Lung microvascular endothelial cell (primary cell): ENCODE measurements at regions not wholly inside any gene's neighbourhood (a gene's known extent, or its start where the extent isn't known, plus 50 kb on each side); places are given as distances from the start of the nearest gene placed in this dataset.

Experiments used
- DNase-seq, 2 donors: peaks; one replicate each; pipeline versions ENCODE4 v3.0.0 to v3.0.0-alpha.2; 2010; ENCODE audit warnings: low read depth in 2 of 2

DNA sequence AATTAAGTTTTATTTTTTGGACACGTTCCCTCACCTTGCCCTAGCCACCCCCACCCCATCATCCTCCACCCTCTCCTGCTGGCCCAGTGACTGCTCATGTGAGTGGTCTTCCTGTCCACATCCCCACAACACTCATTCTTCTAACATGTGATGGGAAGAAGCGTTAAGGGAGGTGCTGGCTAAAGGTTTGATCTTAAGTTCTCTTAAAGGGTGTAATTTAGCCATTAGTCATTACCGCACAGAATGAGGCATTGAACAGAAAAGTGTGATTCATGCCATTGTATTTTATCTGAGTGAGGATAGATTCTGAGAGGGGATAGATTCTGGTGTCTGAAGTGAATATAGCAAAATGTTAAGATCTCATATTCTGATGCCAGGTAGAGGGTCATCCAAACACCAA is 272.9 kb upstream of the TPM1 start:
- peak in 1 of 2 donors; percentile 71 for DNase-seq

DNA sequence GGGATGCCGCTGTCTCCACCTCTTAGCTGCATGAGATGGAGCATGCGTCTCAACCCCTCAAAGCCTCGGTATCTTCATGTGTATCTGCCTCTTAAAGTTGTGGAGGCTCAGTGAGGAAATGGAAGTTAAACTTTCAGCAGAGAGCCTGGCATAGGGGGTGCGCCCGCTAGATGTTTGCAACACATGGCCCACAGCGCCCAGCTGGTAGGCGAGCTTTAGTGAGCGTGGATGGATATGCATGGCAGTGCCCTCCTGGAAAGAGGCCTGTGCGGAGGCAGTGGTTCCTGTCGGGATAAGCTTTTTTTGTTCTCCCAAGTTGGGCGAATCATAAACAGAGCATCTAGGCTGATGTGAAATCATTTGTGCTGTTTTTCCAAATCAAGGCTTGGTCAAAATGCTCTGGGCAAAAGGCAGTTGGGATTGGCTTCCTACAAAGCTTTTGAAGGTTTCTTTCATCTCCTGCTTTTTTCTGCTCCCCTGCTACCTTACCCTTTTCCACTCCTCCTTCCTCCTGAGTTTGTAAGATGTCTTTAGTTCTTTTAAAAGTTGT is 272.4 kb upstream of the TPM1 start:
- DNase-seq = no peak

DNA sequence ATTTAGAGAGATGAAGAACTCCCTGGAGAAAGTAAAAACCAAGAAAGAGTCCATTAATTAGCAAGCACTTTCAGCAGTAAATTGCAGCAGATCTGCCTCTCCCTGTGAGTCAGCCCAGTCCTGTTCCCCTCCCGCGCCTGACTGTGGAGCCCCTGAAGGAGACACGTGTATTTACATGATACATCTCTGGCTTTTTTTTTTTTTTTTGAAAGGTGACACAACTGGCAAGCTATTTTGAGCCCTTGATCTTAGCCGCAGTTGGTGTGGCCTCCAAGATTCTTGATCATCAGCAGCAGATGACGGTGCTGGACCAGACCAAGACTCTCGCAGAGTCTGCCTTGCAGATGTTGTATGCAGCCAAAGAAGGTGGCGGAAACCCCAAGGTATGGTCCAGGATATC is 271.8 kb upstream of the TPM1 start:
- DNase-seq = peak in 1 of 2 donors; percentile 50

GRCh38 chr15:62771234-62771633 is 271.3 kb upstream of the TPM1 start:
- DNase-seq = no peak

DNA sequence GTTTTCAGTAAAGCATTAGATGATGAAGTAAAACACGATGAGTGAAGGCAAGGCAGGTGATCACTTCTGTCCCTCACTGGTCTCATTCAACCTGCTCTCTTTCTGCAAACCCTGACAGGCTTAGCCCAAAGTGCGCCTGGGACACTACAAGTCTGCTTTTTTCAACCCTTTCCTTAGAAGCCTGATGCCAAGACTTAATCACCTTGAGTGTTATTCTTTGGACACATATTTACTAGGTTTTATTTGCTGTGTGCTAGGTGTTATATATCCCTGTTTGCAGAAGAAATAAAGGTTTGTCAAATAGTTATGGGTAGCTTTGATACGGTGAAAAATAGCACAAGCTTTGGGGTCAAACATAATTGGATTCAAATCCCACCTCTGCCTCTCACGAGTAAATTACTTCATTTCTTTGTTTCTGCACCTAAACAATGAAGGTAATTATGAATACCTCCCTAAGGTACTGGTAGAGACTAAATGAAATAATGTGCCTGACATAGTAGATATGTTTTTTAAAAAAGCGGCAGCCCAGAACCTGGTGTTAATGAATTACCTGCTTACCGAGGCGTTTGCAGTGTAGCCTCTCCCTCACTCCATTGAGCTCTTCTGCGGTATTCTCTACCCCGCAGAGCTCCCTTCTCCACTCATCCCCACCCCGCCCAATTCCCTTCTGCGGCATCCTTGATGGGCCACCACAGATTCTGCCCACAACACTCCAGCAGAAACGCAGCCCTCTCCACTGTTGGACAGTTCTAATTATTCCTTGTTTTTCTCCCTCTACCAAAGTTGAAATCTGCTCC is 269.0 kb upstream of the TPM1 start:
- no peak for DNase-seq

DNA sequence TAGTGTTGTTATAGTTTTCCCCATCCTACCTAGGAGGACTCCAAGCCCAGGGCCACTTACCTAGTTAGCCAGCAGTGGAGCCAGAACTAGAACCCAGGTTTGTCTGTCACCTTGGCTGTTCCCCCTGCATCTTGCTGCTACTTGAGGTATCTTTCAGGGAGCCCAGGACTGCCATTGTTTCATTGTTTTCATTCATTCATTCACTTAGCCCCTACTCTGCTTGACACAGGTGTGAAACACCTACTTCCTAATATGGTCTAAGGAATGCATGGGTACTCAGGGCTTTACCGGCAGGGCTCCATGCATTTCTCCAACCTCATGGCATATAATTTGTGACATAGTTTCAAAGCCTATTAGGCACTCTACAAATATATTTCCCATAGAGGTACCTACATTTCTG is 266.6 kb upstream of the TPM1 start:
- no peak for DNase-seq

GRCh38 chr15:62777671-62778070 is 264.9 kb upstream of the TPM1 start:
- DNase-seq = no peak

DNA sequence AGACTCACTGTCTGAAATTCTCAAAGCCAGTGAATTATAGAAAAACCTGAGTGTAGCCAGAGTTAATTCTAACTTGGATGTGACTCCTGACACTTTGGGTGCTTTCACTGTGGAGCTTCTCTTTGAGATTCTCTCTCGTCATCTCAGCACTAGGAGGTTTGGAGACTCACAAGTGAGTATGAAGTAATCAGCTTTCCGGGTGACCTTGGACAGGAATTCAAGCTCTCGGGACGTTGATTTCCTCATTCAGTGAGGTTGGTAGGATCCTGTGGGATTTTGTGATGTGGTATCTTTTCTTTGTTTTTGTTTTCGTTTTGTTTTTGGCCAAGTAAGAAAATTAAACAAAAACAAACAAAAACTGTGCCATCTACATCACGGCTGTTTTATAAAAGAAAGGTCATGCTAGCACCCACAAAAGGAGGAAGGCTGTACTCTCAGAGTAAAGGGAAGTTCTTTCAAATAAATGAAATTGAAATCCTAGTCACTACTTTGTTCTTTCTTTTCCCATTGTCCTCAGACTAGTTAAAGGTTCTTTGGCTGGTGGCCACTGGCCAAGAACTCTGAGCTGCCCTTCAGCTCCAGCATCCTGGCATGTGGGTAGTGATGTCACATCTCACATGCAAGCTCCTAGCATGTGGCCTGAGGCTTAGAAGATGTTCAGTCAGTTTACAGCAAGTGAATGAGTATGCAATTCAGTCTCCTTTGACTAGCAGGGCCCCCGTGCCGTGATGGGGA is 263.3 kb upstream of the TPM1 start:
- peak; percentile 34 to 90 for DNase-seq

DNA sequence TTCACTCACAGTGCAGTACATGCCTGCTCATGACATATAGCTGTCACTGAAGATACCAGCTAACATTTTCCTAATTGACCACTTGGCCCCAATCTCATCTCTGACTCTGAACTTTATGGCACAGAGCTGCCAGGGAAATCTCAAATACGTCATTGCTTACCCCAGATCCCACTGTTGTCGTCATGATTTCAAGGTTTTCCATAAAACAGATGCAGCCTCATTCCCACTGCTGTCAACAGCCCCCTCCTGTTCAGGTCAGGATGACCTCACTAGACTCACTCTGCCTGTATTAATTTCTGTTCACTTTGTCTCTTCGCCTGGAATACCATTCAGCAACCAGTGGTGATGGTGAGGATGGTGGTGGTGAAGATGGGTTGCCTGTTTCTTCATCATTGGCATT is 262.6 kb upstream of the TPM1 start:
- DNase-seq = no peak

GRCh38 chr15:62781081-62781497 is 261.5 kb upstream of the TPM1 start:
- DNase-seq = peak in 1 of 2 donors; percentile 24

GRCh38 chr15:62782071-62782841 is 260.3 kb upstream of the TPM1 start:
- DNase-seq = peak; percentile 84 to 96

- DNase-seq = no peak
These were observed 259.7 kb upstream of the TPM1 start for GRCh38 chr15:62782896-62783295.

- peak in 1 of 2 donors; percentile 71 for DNase-seq
These were observed 259.1 kb upstream of the TPM1 start for GRCh38 chr15:62783303-62783957.

- peak in 1 of 2 donors; percentile 67 for DNase-seq
These were observed 256.4 kb upstream of the TPM1 start for GRCh38 chr15:62785881-62786828.

DNA sequence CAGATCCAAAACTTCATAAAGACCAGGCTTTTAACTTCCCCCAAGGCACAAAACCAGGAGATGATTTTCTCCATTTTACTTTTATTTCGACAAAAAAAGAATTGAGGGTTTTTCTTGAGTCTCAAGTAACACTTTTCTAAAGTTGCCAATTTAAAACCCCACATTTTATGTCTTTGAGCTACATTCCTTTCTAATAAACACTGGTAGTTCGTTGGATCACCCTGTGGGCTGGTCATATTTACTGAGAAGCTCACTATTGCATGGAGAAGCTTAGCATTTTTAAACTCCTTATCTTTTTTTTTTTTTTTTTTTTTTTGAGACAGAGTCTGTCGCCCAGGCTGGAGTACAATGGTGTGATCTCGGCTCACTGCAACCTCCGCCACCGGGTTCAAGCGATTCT is 255.1 kb upstream of the TPM1 start:
- DNase-seq = no peak

DNA sequence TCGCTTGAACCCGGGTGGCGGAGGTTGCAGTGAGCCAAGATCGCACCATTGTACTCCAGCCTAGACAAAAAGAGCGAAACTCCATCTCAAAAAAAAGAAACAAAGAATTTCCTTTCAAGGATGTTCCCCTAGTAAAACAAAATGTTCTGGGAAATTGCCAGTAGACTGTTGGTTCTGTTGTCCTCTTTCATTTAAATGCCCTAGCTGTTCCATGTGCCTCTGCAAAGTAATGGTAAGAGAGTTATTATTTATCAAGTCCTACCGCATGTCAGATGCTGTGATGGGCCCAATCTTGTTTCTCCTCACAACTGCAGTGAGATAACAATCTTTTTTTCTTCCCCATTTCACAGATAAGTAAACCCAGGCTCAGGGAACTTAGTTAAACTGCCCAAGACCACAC is 254.3 kb upstream of the TPM1 start:
- no peak for DNase-seq

DNA sequence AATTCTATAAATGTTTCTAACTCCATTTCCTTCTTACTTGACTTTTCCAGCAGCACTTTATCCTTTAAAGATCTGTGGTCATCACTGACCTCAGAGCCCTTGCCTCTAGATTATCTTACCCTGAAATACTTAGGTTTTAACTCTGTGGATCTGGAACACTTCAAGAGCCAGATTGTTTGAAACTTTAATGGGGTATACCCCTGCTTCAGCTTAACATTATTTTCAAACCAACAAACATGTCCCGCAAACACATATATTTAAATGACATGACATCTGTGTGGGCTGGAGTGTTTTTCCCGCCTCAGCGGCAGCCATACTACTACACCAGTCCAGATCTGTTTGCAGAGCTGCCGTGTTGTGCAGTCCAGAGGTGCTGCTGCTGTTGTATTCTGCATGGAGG is 252.0 kb upstream of the TPM1 start:
- DNase-seq = no peak

- no peak for DNase-seq
These were observed 250.9 kb upstream of the TPM1 start for GRCh38 chr15:62791694-62792093.

DNA sequence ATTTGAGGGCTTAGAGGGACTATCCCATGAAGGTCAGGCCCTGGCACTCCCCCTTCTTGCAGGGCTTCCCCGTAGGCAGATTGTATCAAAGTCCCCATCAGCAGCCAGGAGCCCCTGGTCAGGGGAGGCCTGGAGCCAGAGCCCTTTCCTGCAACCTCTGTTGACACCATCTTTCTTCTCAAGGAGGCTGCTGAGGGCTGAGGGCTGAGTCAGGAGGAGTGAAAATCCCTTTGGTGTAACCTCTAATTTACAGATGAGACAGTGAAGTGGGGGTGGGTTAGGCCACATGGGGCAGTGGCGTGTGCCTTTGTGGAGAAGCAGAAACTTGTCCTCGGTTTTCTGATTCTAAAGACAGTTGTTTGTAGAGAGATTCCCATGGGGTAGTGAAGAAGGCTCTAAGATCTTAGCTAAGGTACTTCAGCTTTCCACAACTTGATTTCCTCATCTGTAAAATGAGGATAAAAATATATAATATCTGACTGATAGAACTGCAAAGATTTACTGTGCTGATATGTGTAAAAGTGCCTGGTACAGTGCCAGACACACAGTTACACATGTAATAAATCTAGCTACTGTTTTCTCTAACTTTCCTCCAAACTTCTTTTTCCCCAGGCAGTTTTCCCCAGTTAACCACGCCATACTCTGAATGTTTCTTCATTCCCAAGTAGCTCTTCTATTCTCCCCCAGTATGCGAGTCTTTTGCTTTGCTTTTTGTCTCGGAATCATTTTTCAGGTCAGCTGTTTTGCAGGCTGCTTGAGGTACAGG is 249.4 kb upstream of the TPM1 start:
- no peak for DNase-seq
